Effector memory CD4-positive, alpha-beta T cell (primary cell): ENCODE measurements at regions not wholly inside any gene's neighbourhood (a gene's known extent, or its start where the extent isn't known, plus 50 kb on each side); places are given as distances from the start of the nearest gene placed in this dataset.

Experiments
- DNase-seq, 3 donors: peaks; one replicate each; pipeline ENCODE4 v3.0.0-alpha.2; 2020
- H3K27ac ChIP-seq: 2 replicates; pipeline ENCODE4 v1.7.0; 2013; ENCODE audit warnings: mild to moderate bottlenecking, low read length, moderate library complexity; ENCODE audit not compliant: insufficient read depth, poor library complexity, severe bottlenecking
- H3K27me3 ChIP-seq: replicated peaks from 2 replicates; pipeline ENCODE4 v1.7.0; 2013; ENCODE audit warnings: mild to moderate bottlenecking, low read length; ENCODE audit not compliant: insufficient read depth, control insufficient read depth, poor library complexity, severe bottlenecking
- H3K36me3 ChIP-seq: 2 replicates; pipeline ENCODE4 v1.7.0; 2013; ENCODE audit warnings: mild to moderate bottlenecking, low read length, moderate library complexity; ENCODE audit not compliant: control insufficient read depth, insufficient read depth
- H3K4me1 ChIP-seq: 2 replicates; pipeline ENCODE4 v1.7.0; 2013; ENCODE audit warnings: low read length, mild to moderate bottlenecking; ENCODE audit not compliant: control insufficient read depth, insufficient read depth, poor library complexity, severe bottlenecking
- H3K4me3 ChIP-seq: 2 replicates; pipeline ENCODE4 v1.7.0; 2013; ENCODE audit warnings: low read length, low read depth, mild to moderate bottlenecking; ENCODE audit not compliant: insufficient read depth, poor library complexity, severe bottlenecking
- H3K9me3 ChIP-seq: 2 replicates; pipeline ENCODE4 v1.7.0; 2013; ENCODE audit warnings: mild to moderate bottlenecking, low read length, moderate library complexity; ENCODE audit not compliant: control insufficient read depth

GRCh38 chr10:32156031-32156495, 99.8 kb upstream of the KIF5B start:
- no peaks in the 10 kb centered on the region for H3K9me3 ChIP-seq
- no peak for DNase-seq
- no peak overlapping the region for H3K4me3 ChIP-seq
- no peaks in the 10 kb centered on the region for H3K27me3 ChIP-seq
- H3K27ac ChIP-seq: no peak overlapping the region
- H3K36me3 ChIP-seq: no peaks in the 10 kb centered on the region
- peaks cover 2% of the 10 kb centered on the region for H3K4me1 ChIP-seq

GRCh38 chr10:32155075-32155516, 98.9 kb upstream of the KIF5B start:
- DNase-seq: no peak
- Histone ChIP-seq H3K9me3 (no peaks in the 10 kb centered on the region), H3K27ac (no peak overlapping the region), H3K36me3 (no peaks in the 10 kb centered on the region), H3K27me3 (no peaks in the 10 kb centered on the region), H3K4me3 (no peak overlapping the region), H3K4me1 (peaks cover 7% of the 10 kb centered on the region)

GRCh38 chr10:32153931-32154330, 97.7 kb upstream of the KIF5B start:
- no peak for DNase-seq
- no peaks in the 10 kb centered on the region for H3K27me3 ChIP-seq
- no peaks in the 10 kb centered on the region for H3K36me3 ChIP-seq
- no peaks in the 10 kb centered on the region for H3K9me3 ChIP-seq
- no peak overlapping the region for H3K4me3 ChIP-seq
- H3K4me1 ChIP-seq: peaks cover 7% of the 10 kb centered on the region
- no peak overlapping the region for H3K27ac ChIP-seq

GRCh38 chr10:32153252-32153651, 97.0 kb upstream of the KIF5B start:
- DNase-seq: no peak
- Histone ChIP-seq H3K27me3 (no peaks in the 10 kb centered on the region), H3K9me3 (no peaks in the 10 kb centered on the region), H3K4me1 (peaks cover 7% of the 10 kb centered on the region), H3K36me3 (no peaks in the 10 kb centered on the region), H3K27ac (no peak overlapping the region), H3K4me3 (no peak overlapping the region)

- Histone ChIP-seq H3K4me1 (peaks cover 7% of the 10 kb centered on the region), H3K9me3 (no peaks in the 10 kb centered on the region), H3K27me3 (no peaks in the 10 kb centered on the region), H3K27ac (no peak overlapping the region), H3K4me3 (no peak overlapping the region), H3K36me3 (no peaks in the 10 kb centered on the region)
- DNase-seq: no peak
These were observed 95.6 kb upstream of the KIF5B start for GRCh38 chr10:32151871-32152270.

- no peak overlapping the region for H3K27ac ChIP-seq
- peaks cover 7% of the 10 kb centered on the region for H3K4me1 ChIP-seq
- no peaks in the 10 kb centered on the region for H3K27me3 ChIP-seq
- H3K4me3 ChIP-seq: no peak overlapping the region
- no peak for DNase-seq
- H3K36me3 ChIP-seq: no peaks in the 10 kb centered on the region
- no peaks in the 10 kb centered on the region for H3K9me3 ChIP-seq
These were observed 94.4 kb upstream of the KIF5B start for GRCh38 chr10:32150532-32151101.

GRCh38 chr10:32149252-32149955, 93.2 kb upstream of the KIF5B start:
- Histone ChIP-seq H3K4me1 (peaks cover 7% of the 10 kb centered on the region), H3K4me3 (no peak overlapping the region), H3K27ac (no peak overlapping the region), H3K27me3 (no peaks in the 10 kb centered on the region), H3K9me3 (no peaks in the 10 kb centered on the region), H3K36me3 (no peaks in the 10 kb centered on the region)
- DNase-seq: no peak

- Histone ChIP-seq H3K9me3 (no peaks in the 10 kb centered on the region), H3K27ac (no peak overlapping the region), H3K4me1 (peaks cover 7% of the 10 kb centered on the region), H3K36me3 (no peaks in the 10 kb centered on the region), H3K27me3 (no peaks in the 10 kb centered on the region), H3K4me3 (no peak overlapping the region)
- no peak for DNase-seq
These were observed 92.6 kb upstream of the KIF5B start for GRCh38 chr10:32148864-32149251.

GRCh38 chr10:32147730-32148129, 91.5 kb upstream of the KIF5B start:
- Histone ChIP-seq H3K9me3 (no peaks in the 10 kb centered on the region), H3K27me3 (no peaks in the 10 kb centered on the region), H3K36me3 (no peaks in the 10 kb centered on the region), H3K4me3 (no peak overlapping the region), H3K4me1 (peaks cover 7% of the 10 kb centered on the region), H3K27ac (no peak overlapping the region)
- DNase-seq: no peak

GRCh38 chr10:32146166-32146565, 89.9 kb upstream of the KIF5B start:
- Histone ChIP-seq H3K4me3 (no peak overlapping the region), H3K27ac (no peak overlapping the region), H3K36me3 (no peaks in the 10 kb centered on the region), H3K9me3 (no peaks in the 10 kb centered on the region), H3K4me1 (peaks cover 6% of the 10 kb centered on the region), H3K27me3 (no peaks in the 10 kb centered on the region)
- no peak for DNase-seq
